ENCODE measurements at regions not wholly inside any gene's neighbourhood (a gene's known extent, or its start where the extent isn't known, plus 50 kb on each side); places are given as distances from the start of the nearest gene placed in this dataset.

DNA sequence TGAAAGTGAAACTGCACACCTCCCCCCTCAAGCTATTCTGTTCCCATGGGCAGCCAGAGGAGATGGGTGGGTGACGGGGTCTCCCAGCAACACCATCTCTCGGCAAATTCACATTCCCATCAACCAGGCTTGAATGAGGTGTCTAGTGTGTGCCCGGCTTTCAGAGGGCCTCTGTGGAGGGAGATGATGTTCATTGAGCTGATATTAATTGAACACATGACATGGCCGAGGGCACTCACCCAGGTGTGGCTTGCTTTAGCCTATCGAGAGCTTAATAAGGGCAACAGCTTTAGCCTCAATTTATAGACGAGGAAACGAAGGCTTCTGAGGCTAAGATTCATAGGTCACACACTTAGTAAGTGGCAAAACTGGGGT, 288.0 kb downstream of the UACA start:
- ChIA-PET CTCF (interaction anchor here (1.0 to 2.1 kb wide), 5 partner anchors 9 to 1012 kb away, joined by 3 to 16 read pairs (median 6); partner anchors contain the start of gene TLE3), POLR2A (interaction anchor here (0.5 to 1.9 kb wide), 10 partner anchors 11 to 432 kb away, joined by 3 to 12 read pairs (median 4); partner anchors contain the start of gene TLE3)

DNA sequence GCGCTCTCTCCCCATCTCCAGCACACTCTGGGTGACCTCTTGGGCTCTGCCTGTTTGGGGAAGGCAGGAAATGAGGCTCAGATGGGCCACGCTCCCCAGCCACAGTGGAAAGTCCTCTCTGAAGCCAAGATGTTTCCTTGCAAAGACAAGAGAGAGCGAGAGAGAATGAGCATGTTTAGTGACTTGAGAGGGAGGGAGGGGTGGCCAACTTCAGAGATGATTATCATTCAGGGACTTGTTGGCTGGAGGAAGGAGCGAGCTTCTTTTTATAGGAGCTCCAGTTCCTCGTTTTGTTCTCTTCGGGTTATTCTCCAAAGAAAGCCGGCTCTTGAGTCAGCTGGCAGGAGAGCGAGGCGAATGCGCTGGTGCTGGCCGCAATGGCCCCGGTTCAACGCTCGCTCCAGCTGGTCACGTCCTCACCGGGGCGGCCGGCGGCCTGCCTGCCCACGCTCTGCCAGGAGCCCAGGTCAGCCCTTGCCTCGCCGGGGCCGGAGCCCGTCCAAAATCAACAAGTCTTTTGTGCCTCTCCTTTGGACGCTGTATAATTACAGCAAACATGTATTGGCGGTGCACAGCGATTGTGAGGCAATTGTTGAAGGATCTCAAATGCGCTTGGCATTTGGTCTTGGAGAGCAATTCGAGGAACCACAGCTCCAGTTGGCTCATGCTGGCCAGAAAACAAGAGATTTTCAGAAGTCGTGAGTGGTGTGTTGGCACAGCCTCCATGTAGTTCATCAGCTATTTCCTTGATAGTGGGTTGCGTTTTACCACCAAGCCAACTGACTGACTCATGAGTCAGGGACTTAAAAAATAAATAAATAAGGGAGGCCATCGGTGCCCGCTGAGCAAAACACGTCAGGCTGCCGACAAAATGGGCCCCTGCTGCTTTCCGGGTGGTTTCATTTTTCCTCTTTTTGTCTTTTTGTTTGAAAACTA, 288.6 kb downstream of the UACA start:
- H3K27ac ChIP-seq (ENCODE audit: low read depth, low read length), result peak overlapping the region; percentile 95
- DNase-seq (ENCODE audit: low read depth, low spot score), result peak; percentile 90
- H3K27me3 ChIP-seq (ENCODE audit: control insufficient read depth, insufficient read depth, low read length), result peaks cover 10% of the 10 kb centered on the region
- POLR2A ChIA-PET, result interaction anchor here (0.5 to 1.9 kb wide), 10 partner anchors 12 to 431 kb away, joined by 3 to 12 read pairs (median 5); partner anchors contain the start of gene TLE3
- TF ChIP-seq, protein P1, sequence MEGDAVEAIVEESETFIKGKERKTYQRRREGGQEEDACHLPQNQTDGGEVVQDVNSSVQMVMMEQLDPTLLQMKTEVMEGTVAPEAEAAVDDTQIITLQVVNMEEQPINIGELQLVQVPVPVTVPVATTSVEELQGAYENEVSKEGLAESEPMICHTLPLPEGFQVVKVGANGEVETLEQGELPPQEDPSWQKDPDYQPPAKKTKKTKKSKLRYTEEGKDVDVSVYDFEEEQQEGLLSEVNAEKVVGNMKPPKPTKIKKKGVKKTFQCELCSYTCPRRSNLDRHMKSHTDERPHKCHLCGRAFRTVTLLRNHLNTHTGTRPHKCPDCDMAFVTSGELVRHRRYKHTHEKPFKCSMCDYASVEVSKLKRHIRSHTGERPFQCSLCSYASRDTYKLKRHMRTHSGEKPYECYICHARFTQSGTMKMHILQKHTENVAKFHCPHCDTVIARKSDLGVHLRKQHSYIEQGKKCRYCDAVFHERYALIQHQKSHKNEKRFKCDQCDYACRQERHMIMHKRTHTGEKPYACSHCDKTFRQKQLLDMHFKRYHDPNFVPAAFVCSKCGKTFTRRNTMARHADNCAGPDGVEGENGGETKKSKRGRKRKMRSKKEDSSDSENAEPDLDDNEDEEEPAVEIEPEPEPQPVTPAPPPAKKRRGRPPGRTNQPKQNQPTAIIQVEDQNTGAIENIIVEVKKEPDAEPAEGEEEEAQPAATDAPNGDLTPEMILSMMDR (IDR thresholded peaks at IDR 0.05; ENCODE audit: low read depth, low read length), result no peak
- CTCF ChIA-PET, result interaction anchor here (0.6 to 2.1 kb wide), 7 partner anchors 8 to 1012 kb away, joined by 3 to 16 read pairs (median 4); partner anchors contain the start of gene TLE3
- no peaks in the 10 kb centered on the region; the same call in 1 of the 2 replicates for H3K9me3 ChIP-seq (ENCODE audit: control insufficient read depth, insufficient read depth, low read length)
- H3K4me3 ChIP-seq (ENCODE audit: low read depth, low read length), result peak overlapping the region; percentile 31

More for the DNA sequence above, 288.0 kb downstream of the UACA start:
- DNase-seq (ENCODE audit: low read depth, low spot score), result no peak
- H3K9me3 ChIP-seq (ENCODE audit: control insufficient read depth, insufficient read depth, low read length), result no peaks in the 10 kb centered on the region; the same call in 1 of the 2 replicates
- H3K27ac ChIP-seq (ENCODE audit: low read depth, low read length), result peak overlapping the region; percentile 95
- TF ChIP-seq, protein P1 (IDR thresholded peaks at IDR 0.05; ENCODE audit: low read depth, low read length), result no peak
- peaks cover 6% of the 10 kb centered on the region for H3K27me3 ChIP-seq (ENCODE audit: control insufficient read depth, insufficient read depth, low read length)
- H3K4me3 ChIP-seq (ENCODE audit: low read depth, low read length), result peak overlapping the region; percentile 31

GRCh38 chr15:70473581-70474370, 289.6 kb downstream of the UACA start:
- TF ChIP-seq, protein P1 (IDR thresholded peaks at IDR 0.05; ENCODE audit: low read depth, low read length), result no peak
- POLR2A ChIA-PET, result interaction anchor here (1.9 kb wide), 1 partner anchor 376 kb away, joined by 12 read pairs; the partner anchor contains the start of gene TLE3
- H3K9me3 ChIP-seq (ENCODE audit: control insufficient read depth, insufficient read depth, low read length), result no peaks in the 10 kb centered on the region
- H3K27ac ChIP-seq (ENCODE audit: low read depth, low read length), result peak overlapping the region; percentile 95
- H3K4me3 ChIP-seq (ENCODE audit: low read depth, low read length), result peak overlapping the region; percentile 31; the same call in 1 of the 2 replicates
- peaks cover 18% of the 10 kb centered on the region for H3K27me3 ChIP-seq (ENCODE audit: control insufficient read depth, insufficient read depth, low read length)
- CTCF ChIA-PET, result interaction anchor here (2.1 kb wide), 1 partner anchor 14 kb away, joined by 16 read pairs; no protein-coding TSS in a partner anchor
- DNase-seq (ENCODE audit: low read depth, low spot score), result no peak

DNA sequence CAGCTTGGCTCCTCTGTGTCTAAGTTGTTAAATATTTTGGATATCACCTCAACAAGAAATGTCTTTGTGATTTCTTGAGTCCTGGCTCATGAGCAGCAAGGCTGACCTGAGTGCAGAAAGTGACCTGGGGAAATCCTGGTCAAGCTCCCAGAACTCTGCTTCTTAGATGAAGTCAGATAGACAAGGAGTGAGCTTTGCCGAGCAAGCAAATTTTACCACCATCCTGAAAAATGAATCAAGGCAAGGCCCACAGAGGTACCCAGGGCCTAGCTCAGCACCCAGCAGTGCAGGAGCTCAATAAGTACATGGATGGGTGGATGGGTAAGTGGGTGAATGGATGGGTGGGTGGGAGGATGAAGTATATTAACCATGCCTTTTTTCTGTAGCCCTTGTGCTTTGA, 291.8 kb downstream of the UACA start:
- Histone ChIP-seq H3K27me3 (ENCODE audit: control insufficient read depth, insufficient read depth, low read length) (peaks cover 16% of the 10 kb centered on the region), H3K4me3 (ENCODE audit: low read depth, low read length) (no peak overlapping the region), H3K27ac (ENCODE audit: low read depth, low read length) (no peak overlapping the region), H3K9me3 (ENCODE audit: control insufficient read depth, insufficient read depth, low read length) (no peaks in the 10 kb centered on the region)
- CTCF ChIA-PET, result interaction anchor here (0.6 to 1.0 kb wide), 3 partner anchors 16 to 1267 kb away, joined by 3 to 5 read pairs (median 5); no protein-coding TSS in a partner anchor
- POLR2A ChIA-PET, result interaction anchor here (0.7 kb wide), 1 partner anchor 1337 kb away, joined by 3 read pairs; no protein-coding TSS in a partner anchor
- TF ChIP-seq, protein P1 (IDR thresholded peaks at IDR 0.05; ENCODE audit: low read depth, low read length), result no peak
- no peak for DNase-seq (ENCODE audit: low read depth, low spot score)

Data from AG04450 (cell line).